GM12874 (cell line): ENCODE measurements at regions not wholly inside any gene's neighbourhood (a gene's known extent, or its start where the extent isn't known, plus 50 kb on each side); places are given as distances from the start of the nearest gene placed in this dataset.

Experiments used
- TF ChIP-seq, protein P1 (sequence below): IDR thresholded peaks from 2 replicates; pipeline ENCODE4 v1.5.1; 2011; ENCODE audit warnings: low read depth, mild to moderate bottlenecking, control low read depth, low read length, moderate library complexity; ENCODE audit not compliant: insufficient read depth

DNA sequence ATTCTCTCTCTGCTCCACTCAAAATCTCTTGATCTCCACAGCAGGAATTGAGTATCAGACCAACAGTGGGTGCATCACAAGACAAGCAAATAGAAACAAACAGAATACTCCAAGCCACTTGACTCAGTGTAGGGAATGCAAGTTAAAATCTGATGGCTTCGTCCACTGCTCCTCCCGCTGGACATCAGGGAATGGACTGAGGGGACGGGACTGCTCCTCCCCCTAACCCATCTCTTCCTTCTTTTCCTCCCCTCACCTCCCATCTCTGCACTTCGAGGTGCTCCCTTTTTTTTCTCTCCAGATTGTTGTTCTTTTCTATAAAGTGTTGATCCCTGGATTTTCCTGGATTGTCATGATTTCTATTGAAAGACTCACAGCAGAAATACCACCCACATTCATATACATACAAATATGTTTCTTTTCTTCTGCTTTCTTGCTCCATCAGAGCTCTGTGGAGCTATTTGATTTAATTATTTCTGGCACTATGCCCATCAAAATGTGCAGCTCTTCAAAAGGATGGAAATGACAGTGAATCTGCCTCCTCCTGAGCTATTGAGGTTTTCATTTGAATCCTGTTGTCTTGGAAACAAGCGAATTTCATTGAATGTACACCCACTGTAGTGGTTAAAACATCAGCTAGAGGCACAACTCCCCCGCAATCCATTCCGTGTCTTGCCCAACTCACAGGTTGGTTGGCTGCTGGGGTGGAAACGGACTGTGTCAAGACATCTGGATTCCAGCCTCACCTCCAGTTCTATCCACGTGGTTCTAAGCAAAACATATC lies 199.7 kb downstream of the SPTSSA start:
- TF ChIP-seq, protein P1, sequence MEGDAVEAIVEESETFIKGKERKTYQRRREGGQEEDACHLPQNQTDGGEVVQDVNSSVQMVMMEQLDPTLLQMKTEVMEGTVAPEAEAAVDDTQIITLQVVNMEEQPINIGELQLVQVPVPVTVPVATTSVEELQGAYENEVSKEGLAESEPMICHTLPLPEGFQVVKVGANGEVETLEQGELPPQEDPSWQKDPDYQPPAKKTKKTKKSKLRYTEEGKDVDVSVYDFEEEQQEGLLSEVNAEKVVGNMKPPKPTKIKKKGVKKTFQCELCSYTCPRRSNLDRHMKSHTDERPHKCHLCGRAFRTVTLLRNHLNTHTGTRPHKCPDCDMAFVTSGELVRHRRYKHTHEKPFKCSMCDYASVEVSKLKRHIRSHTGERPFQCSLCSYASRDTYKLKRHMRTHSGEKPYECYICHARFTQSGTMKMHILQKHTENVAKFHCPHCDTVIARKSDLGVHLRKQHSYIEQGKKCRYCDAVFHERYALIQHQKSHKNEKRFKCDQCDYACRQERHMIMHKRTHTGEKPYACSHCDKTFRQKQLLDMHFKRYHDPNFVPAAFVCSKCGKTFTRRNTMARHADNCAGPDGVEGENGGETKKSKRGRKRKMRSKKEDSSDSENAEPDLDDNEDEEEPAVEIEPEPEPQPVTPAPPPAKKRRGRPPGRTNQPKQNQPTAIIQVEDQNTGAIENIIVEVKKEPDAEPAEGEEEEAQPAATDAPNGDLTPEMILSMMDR, result no peak

DNA sequence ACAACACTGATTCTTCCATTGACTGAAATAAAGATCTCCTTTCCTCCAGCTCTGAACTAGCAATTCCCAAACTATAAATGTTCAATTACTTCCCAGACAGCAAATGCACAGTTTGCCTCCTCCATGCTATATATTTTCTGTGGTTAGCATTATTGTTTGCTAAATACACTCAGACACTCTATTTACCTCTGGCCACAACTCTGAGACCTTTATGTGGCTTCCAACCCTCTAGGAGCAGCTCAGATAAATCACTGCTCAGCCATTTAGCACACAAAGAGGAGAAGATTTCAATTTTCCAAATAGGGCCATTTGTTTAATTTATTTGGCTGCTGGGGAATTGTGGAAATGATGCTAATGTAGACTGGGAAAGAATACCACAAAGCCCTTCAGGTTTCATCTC lies 202.0 kb downstream of the SPTSSA start:
- TF ChIP-seq, protein P1, result no peak

DNA sequence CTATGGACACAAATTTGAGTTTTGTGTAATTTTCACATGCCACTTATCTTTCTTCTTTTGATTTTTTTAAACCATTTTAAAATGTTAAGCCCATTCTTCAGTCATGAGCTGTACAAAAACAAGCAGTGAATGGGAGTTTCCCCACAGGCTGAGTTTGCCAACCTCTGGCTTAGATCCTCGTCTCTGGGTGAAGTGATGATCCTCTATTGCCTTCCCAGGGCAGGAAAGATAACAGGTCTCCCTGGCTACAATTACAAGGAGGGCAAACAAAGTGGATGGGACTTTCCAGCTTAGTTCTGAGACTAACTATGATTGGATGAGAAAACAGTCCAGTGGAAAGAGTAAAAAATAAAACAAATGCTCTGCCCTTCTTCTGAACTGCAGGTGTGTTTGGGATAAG lies 203.7 kb downstream of the SPTSSA start:
- TF ChIP-seq, protein P1, result no peak

DNA sequence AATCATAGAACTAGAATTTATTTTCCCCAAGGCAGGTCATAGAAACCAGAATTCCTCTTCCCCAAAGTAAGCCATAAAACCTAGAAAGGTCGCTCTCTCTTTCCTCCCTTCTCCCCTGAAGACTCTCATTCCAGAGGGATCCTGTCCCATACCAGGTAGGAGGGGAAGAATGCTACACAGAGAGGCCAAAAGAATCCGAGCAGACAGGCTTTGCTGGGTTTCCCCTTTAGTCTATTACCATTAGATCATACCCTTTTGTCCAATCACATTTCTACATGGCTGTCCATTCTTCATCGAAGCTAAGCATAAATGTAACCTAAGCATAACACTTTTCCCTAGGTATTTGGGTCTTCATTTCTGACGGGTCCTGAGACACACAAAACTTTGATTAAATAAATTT lies 204.5 kb downstream of the SPTSSA start:
- TF ChIP-seq, protein P1, result no peak

DNA sequence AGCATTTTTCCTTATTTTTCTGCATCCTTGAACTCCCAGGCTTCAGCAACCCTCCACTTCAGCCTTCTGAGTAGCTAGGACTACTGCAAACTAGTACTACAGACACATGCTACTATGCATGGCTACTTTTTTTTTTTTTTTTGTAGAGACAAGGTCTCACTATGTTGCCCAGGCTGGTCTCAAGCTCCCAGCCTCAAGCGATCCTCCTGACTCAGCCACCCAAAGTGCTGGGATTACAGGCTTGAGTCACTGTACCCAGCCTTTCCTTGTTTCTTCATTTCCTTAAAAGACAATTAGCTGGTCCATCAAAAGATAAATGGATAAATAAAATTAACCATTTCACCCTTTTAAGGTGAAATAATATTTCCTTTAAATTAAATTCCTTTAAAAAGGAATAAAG lies 205.8 kb downstream of the SPTSSA start:
- TF ChIP-seq, protein P1, result no peak

DNA sequence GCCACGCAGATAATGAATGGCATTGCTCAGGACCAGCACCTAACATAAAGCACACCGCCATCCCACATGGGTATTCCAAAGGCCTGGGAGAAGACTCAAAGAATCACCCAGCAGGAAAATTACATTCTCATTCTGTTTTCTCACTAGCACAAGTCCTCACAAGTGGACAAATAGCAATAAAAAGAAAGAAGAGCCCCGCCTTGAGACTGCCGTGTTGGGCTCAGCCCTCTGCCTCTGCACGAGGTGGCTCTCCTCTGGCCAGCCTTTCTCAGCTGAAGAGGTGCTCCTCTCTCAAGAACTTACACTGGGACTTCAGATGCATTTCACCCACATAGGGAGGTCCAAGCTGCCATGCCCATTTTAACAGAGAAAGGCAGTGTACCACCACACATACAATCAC lies 207.5 kb downstream of the SPTSSA start:
- TF ChIP-seq, protein P1, result no peak

DNA sequence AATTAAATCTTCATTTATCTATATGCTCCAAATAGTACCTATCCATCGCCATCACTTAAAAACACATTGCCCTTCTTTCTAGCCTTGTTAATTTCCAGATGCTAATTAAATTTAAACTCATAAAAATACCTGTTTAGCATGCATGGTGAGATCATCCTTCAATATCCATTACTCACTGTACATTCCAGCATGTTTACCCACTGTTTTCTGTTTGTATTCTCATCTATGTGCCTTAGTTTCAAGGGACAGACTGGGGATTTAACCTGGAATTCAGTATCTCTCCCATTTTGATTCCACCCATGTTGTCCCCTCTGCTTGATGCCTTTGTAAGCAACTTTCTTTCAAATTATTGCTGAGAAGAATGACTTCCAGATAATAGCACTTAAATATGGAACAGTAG lies 208.0 kb downstream of the SPTSSA start:
- TF ChIP-seq, protein P1, result no peak

DNA sequence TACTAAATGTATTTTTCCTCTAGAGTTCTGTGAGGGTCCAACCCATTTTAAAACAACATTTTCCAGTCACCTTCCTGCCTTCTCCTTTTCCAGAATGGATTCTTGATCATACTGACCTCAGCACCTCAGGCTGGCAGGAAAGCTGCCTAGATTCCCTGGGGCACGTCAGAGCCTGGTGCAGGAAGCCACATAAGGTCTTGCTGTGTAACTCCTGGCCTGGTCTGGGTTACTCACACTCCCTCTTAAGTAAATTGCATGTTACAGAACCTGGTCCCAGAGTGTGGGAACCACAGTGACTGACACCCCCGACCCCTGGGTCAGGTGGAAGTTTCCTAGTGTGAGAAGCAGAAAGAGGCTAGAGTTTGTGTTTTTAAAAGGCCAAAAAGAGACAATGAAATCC lies 209.8 kb downstream of the SPTSSA start:
- TF ChIP-seq, protein P1, result no peak
